Liver (tissue), 3 donors: ENCODE measurements at regions not wholly inside any gene's neighbourhood (a gene's known extent, or its start where the extent isn't known, plus 50 kb on each side); places are given as distances from the start of the nearest gene placed in this dataset.

ENCODE experiments used
- YY1 ChIP-seq: IDR thresholded peaks from 2 replicates; pipeline ENCODE4 v1.6.1; 2016; ENCODE audit warnings: antibody characterized with exemption, mild to moderate bottlenecking
- TF ChIP-seq, protein P1 (sequence below): fragments of 150-350 bp; IDR thresholded peaks from 2 replicates; pipeline ENCODE4 v1.5.1; 2017; ENCODE audit warnings: improper control_type of control experiment, low read depth, low read length; ENCODE audit not compliant: missing input control
- TF ChIP-seq, protein P2 (sequence below): IDR thresholded peaks from 2 replicates; pipeline ENCODE4 v1.6.1; 2016; ENCODE audit warnings: antibody characterized with exemption
- donor health status: healthy.
- donor health status: healthy.

DNA sequence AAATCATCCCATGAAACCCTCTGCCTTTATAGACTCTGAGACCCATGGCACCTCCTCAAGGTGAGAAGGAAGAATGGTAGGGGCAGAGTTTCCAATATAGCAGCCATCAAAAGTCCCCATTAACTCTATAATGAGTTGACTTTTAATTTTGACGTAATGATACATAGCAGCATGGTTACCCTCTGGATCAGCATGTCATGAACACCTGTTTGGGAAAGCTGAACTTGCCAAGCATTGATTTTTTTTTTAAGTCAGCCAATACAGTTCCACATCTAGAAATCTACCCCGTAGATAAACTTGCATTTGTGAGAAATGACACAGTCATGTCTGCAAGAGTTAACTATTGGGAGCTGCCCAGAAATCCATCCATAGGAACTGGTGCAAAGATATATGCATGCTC is 191.8 kb downstream of the TMEM114 start:
- TF ChIP-seq, protein P1, sequence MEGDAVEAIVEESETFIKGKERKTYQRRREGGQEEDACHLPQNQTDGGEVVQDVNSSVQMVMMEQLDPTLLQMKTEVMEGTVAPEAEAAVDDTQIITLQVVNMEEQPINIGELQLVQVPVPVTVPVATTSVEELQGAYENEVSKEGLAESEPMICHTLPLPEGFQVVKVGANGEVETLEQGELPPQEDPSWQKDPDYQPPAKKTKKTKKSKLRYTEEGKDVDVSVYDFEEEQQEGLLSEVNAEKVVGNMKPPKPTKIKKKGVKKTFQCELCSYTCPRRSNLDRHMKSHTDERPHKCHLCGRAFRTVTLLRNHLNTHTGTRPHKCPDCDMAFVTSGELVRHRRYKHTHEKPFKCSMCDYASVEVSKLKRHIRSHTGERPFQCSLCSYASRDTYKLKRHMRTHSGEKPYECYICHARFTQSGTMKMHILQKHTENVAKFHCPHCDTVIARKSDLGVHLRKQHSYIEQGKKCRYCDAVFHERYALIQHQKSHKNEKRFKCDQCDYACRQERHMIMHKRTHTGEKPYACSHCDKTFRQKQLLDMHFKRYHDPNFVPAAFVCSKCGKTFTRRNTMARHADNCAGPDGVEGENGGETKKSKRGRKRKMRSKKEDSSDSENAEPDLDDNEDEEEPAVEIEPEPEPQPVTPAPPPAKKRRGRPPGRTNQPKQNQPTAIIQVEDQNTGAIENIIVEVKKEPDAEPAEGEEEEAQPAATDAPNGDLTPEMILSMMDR: no peak
- TF ChIP-seq, protein P2, sequence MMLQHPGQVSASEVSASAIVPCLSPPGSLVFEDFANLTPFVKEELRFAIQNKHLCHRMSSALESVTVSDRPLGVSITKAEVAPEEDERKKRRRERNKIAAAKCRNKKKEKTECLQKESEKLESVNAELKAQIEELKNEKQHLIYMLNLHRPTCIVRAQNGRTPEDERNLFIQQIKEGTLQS: no peak
- TF ChIP-seq YY1: no peak
